HepG2 (cell line): ENCODE measurements at regions not wholly inside any gene's neighbourhood (a gene's known extent, or its start where the extent isn't known, plus 50 kb on each side); places are given as distances from the start of the nearest gene placed in this dataset.

Experiments used
- ATAC-seq: fragments of 200-7000 bp; cut with Tn5 transposase; 3 replicates; pipeline ENCODE4 v1.9.1; 2020; ENCODE audit warnings: mild to moderate bottlenecking, moderate library complexity
- BruUV-seq: library from RNA; stranded (reverse); fragments of 400-500 nt; replicated peaks from 2 replicates; lab custom pipeline; 2021; lab: Mats Ljungman, UMichigan
- CTCF ChIA-PET: fragments of 300-600 bp; formaldehyde crosslinking; extraction: SDS; loops from one replicate; lab custom pipeline; 2021; ENCODE audit warnings: low total read pairs, inconsistent platforms, low intra/inter-chr PET ratio; lab: Yijun Ruan, JAX
- POLR2A ChIA-PET: fragments of 350-600 bp; sonication (Branson Sonifier 250); formaldehyde crosslinking; loops from one replicate; lab custom pipeline; 2020; ENCODE audit warnings: antibody characterized with exemption, inconsistent platforms; lab: Yijun Ruan, JAX
- DNase-seq: peaks from one replicate; pipeline ENCODE4 v3.0.0-alpha.2; 2015; ENCODE audit warnings: low spot score
- FAIRE-seq: peaks from 3 replicates; lab custom pipeline; 2011; peaks lifted over from hg19 to GRCh38; lab: Jason Lieb, UNC
- H2AFZ ChIP-seq: one replicate; pipeline ENCODE4 v1.6.1; 2011; ENCODE audit warnings: low read length, inconsistent platforms
- H3K27ac ChIP-seq: fragments of 300-600 bp; 3 replicates; pipeline ENCODE4 v1.8.0; 2011; ENCODE audit warnings: mixed run types, mild to moderate bottlenecking, mixed read lengths, low read length, inconsistent platforms; ENCODE audit not compliant: insufficient read depth; ENCODE audit errors: extremely low read length
- H3K27me3 ChIP-seq, 2 experiments: fragments of 200-600 bp in 1 of 2; 2 replicates in 1 of 2; 3 replicates in 1 of 2; pipeline versions ENCODE4 v1.6.0 to v1.8.0; 2011; ENCODE audit warnings: low read length in 2 of 2, mild to moderate bottlenecking in 2 of 2, moderate library complexity in 2 of 2, inconsistent platforms in 1 of 2; ENCODE audit not compliant: insufficient read depth in 2 of 2, control insufficient read depth in 1 of 2
- H3K36me3 ChIP-seq, 2 experiments: fragments of 200-600 bp in 1 of 2; replicated peaks in 1 of 2; 2 replicates in 1 of 2; 3 replicates in 1 of 2; pipeline versions ENCODE4 v1.5.1 to v1.8.0; 2011; ENCODE audit warnings: low read length in 2 of 2, inconsistent platforms in 1 of 2; ENCODE audit not compliant: insufficient read depth in 2 of 2, control insufficient read depth in 1 of 2
- H3K4me1 ChIP-seq: 2 replicates; pipeline ENCODE4 v1.5.1; 2012; ENCODE audit warnings: low read length, inconsistent platforms; ENCODE audit not compliant: insufficient read depth
- H3K4me2 ChIP-seq: 2 replicates; pipeline ENCODE4 v1.6.0; 2011; ENCODE audit warnings: low read depth, low read length, inconsistent platforms
- H3K4me3 ChIP-seq, 3 experiments: fragments of 200-600 bp in 1 of 3; sonication (generic), shearing (Covaris generic) in 1 of 3; replicated peaks in 1 of 3; 2 replicates each; pipeline ENCODE4 v1.5.1; 2011 to 2016; ENCODE audit warnings: low read length in 3 of 3, inconsistent platforms in 2 of 3, low read depth in 2 of 3, mild to moderate bottlenecking in 2 of 3, control low read depth in 1 of 3, mixed read lengths in 1 of 3; ENCODE audit not compliant: insufficient read depth in 1 of 3
- H3K79me2 ChIP-seq: one replicate; pipeline ENCODE4 v1.6.1; 2011; ENCODE audit warnings: low read length, inconsistent platforms; ENCODE audit not compliant: insufficient read depth
- H3K9ac ChIP-seq: 2 replicates; pipeline ENCODE4 v1.6.0; 2011; ENCODE audit warnings: mild to moderate bottlenecking, low read depth, low read length, inconsistent platforms; ENCODE audit not compliant: insufficient read depth
- H3K9me3 ChIP-seq: 2 replicates; pipeline ENCODE4 v1.5.1; 2012; ENCODE audit warnings: mild to moderate bottlenecking, low read length
- H4K20me1 ChIP-seq: 2 replicates; pipeline ENCODE4 v1.6.0; 2011; ENCODE audit warnings: inconsistent platforms, mild to moderate bottlenecking, low read length, moderate library complexity; ENCODE audit not compliant: insufficient read depth
- CHD4 ChIP-seq: fragments of 200-600 bp; sonication (generic); IDR thresholded peaks from 2 replicates; pipeline ENCODE4 v1.7.0; 2017; ENCODE audit warnings: mild to moderate bottlenecking, low read length, borderline replicate concordance
- FOXP1 ChIP-seq, 2 experiments: fragments of 450-650 bp in 1 of 2; IDR thresholded peaks; 2 replicates each; pipeline ENCODE4 v1.6.1; 2017 to 2018; ENCODE audit warnings: antibody characterized with exemption in 1 of 2
- MEF2D ChIP-seq: sonication (generic); formaldehyde crosslinking; IDR thresholded peaks from 2 replicates; pipeline ENCODE4 v1.5.1; 2020; ENCODE audit warnings: mild to moderate bottlenecking, missing genetic modification reagents
- NRL ChIP-seq: sonication (generic); formaldehyde crosslinking; IDR thresholded peaks from 2 replicates; pipeline ENCODE4 v1.5.0; 2020; ENCODE audit warnings: missing genetic modification reagents, mild to moderate bottlenecking, moderate library complexity, borderline replicate concordance
- SCMH1 ChIP-seq: sonication (generic); formaldehyde crosslinking; IDR thresholded peaks from 2 replicates; pipeline ENCODE4 v1.9.0; 2021; ENCODE audit warnings: missing genetic modification reagents, mild to moderate bottlenecking, borderline replicate concordance
- SIN3A ChIP-seq: IDR thresholded peaks from 2 replicates; pipeline ENCODE4 v1.6.1; 2011; ENCODE audit warnings: low read depth, mild to moderate bottlenecking, control low read depth, low read length, borderline replicate concordance
- THRA ChIP-seq: sonication (generic); formaldehyde crosslinking; IDR thresholded peaks from 2 replicates; pipeline ENCODE4 v1.4.0; 2020; ENCODE audit warnings: missing genetic modification reagents, borderline replicate concordance
- ZNF10 ChIP-seq: sonication (generic); formaldehyde crosslinking; IDR thresholded peaks from 2 replicates; pipeline ENCODE4 v1.4.0; 2020; ENCODE audit warnings: mild to moderate bottlenecking, low read depth, missing genetic modification reagents, borderline replicate concordance
- ZNF7 ChIP-seq: IDR thresholded peaks from 2 replicates; pipeline ENCODE4 v1.6.1; 2016; ENCODE audit warnings: missing biosample characterization, missing genetic modification reagents
- ZSCAN9 ChIP-seq: IDR thresholded peaks from 2 replicates; pipeline ENCODE4 v1.6.1; 2016; ENCODE audit warnings: borderline replicate concordance
- WGBS: methylation state at CpG from one replicate; pipeline ENCODE4 v1.1.6; 2017; ENCODE audit warnings: low lambda C conversion rate; 5-methylcytosine and 5-hydroxymethylcytosine counted together
- in situ Hi-C: cut with HindIII; loops from 2 replicates; pipeline ENCODE4 v1.10.0; 2017; ENCODE audit warnings: low pct_unique_long_range_greater_than_20kb; ENCODE audit not compliant: extremely low pct_ligation_motif_present
- intact Hi-C: fragments of 100-400 bp; cut with micrococcal nuclease; formaldehyde crosslinking; loops from one replicate; pipeline ENCODE4 v1.10.0; 2022; ENCODE audit not compliant: unreplicated experiment

GRCh38 chr10:35789996-35790395, 147.9 kb upstream of the FZD8 start:
- Histone ChIP-seq H3K4me1 (no peaks in the 10 kb centered on the region), H3K4me3 (no peak overlapping the region), H2AFZ (no peak overlapping the region), H3K9me3 (no peaks in the 10 kb centered on the region), H3K9ac (no peak overlapping the region), H3K79me2 (no peaks in the 10 kb centered on the region), H3K27ac (no peak overlapping the region), H4K20me1 (no peaks in the 10 kb centered on the region), H3K36me3 (no peaks in the 10 kb centered on the region), H3K4me2 (no peak overlapping the region), H3K27me3 (no peaks in the 10 kb centered on the region)
- in situ Hi-C loops, result loop anchor here (10.0 kb wide), 1 partner anchor 145 kb away; the partner anchor contains the start of gene FZD8
- intact Hi-C loops, result no loop called here
- ChIA-PET POLR2A (no interaction called here), CTCF (no interaction called here)
- no TSS peak for BruUV-seq
- FAIRE-seq, result no peak
- TF ChIP-seq SIN3A, result no peak
- TF ChIP-seq FOXP1 (IDR thresholded peaks at IDR 0.05), result no peak
- TF ChIP-seq FOXP1 (CRISPR knock-in tag; IDR thresholded peaks at IDR 0.05), result no peak
- TF ChIP-seq ZNF7 (CRISPR knock-in tag), result no peak
- no peak for TF ChIP-seq NRL (CRISPR knock-in tag)
- WGBS, result 41% methylated on average over 7 of the region's 7 CpGs
- DNase-seq, result no peak
- ATAC-seq, result no peak

- no peaks in the 10 kb centered on the region for H3K27me3 ChIP-seq
- WGBS, result 39% methylated on average over 5 of the region's 5 CpGs
- FAIRE-seq (no peak), DNase-seq (no peak), ATAC-seq (no peak)
- H3K9ac ChIP-seq, result no peak overlapping the region
- no peaks in the 10 kb centered on the region for H3K9me3 ChIP-seq
- H2AFZ ChIP-seq, result no peak overlapping the region
- TF ChIP-seq ZSCAN9 (CRISPR knock-in tag), result no peak
- TF ChIP-seq ZNF10 (CRISPR knock-in tag), result no peak
- TF ChIP-seq THRA (CRISPR knock-in tag), result no peak
- TF ChIP-seq NRL (CRISPR knock-in tag), result no peak
- TF ChIP-seq SCMH1, result no peak
- TF ChIP-seq CHD4, result no peak
- TF ChIP-seq MEF2D (CRISPR knock-in tag), result no peak
- no TSS peak for BruUV-seq
- no peak overlapping the region for H3K4me2 ChIP-seq
- ChIA-PET CTCF (no interaction called here), POLR2A (no interaction called here)
- H3K27ac ChIP-seq, result no peak overlapping the region
- no peaks in the 10 kb centered on the region for H3K4me1 ChIP-seq
- no peaks in the 10 kb centered on the region for H4K20me1 ChIP-seq
- intact Hi-C loops, result no loop called here
- in situ Hi-C loops, result loop anchor here (10.0 kb wide), 1 partner anchor 140 kb away; the partner anchor contains the start of gene FZD8
- H3K36me3 ChIP-seq, result no peaks in the 10 kb centered on the region
- H3K4me3 ChIP-seq, result no peak overlapping the region
- H3K79me2 ChIP-seq, result no peaks in the 10 kb centered on the region
These were observed 142.7 kb upstream of the FZD8 start for GRCh38 chr10:35784751-35785150.
